Keratinocyte (primary cell): ENCODE measurements at regions not wholly inside any gene's neighbourhood (a gene's known extent, or its start where the extent isn't known, plus 50 kb on each side); places are given as distances from the start of the nearest gene placed in this dataset.
"Not testable (repeated sequence)": the region's sequence is repeated elsewhere in the genome, so short reads cannot be mapped to it uniquely, and the experiment has no call there.

ENCODE experiments used
- CTCF ChIP-seq, 3 experiments: IDR thresholded peaks in 1 of 3; conservative IDR thresholded peaks in 1 of 3; optimal IDR thresholded peaks in 1 of 3; 2 replicates in 2 of 3; 3 replicates in 1 of 3; pipeline versions ENCODE3 to v1.5.1; 2011; ENCODE audit warnings: low read length in 3 of 3, mild to moderate bottlenecking in 3 of 3, moderate library complexity in 2 of 3, control low read depth in 1 of 3, inconsistent platforms in 1 of 3; ENCODE audit not compliant: insufficient read depth in 2 of 3; ENCODE audit errors: extremely low read depth in 1 of 3
- EZH2 ChIP-seq: IDR thresholded peaks from one replicate; pipeline ENCODE4 v1.6.1; 2012; ENCODE audit warnings: inconsistent platforms, mild to moderate bottlenecking, low read length, moderate library complexity

GRCh38 chr2:192598649-192599048, 403.9 kb upstream of the TMEFF2 start:
- not testable (repeated sequence) for TF ChIP-seq CTCF (optimal IDR thresholded peaks at IDR 0.05 in 1 of 3, IDR thresholded peaks at IDR 0.05 in 1 of 3, conservative IDR thresholded peaks at IDR 0.05 in 1 of 3; ENCODE audit: extremely low read depth in 1 of 3, insufficient read depth in 2 of 3, low read length in 3 of 3); EZH2
